WTC11 (cell line): ENCODE measurements at regions not wholly inside any gene's neighbourhood (a gene's known extent, or its start where the extent isn't known, plus 50 kb on each side); places are given as distances from the start of the nearest gene placed in this dataset.

Source experiments
- ATAC-seq: fragments of 200-7000 bp; cut with Tn5 transposase; 2 replicates; pipeline ENCODE4 v1.10.0; 2021; ENCODE audit warnings: mild to moderate bottlenecking, moderate library complexity
- CTCF ChIA-PET: fragments of 300-600 bp; sonication (Branson Sonifier 250); formaldehyde crosslinking; loops from one replicate; lab custom pipeline; 2021; ENCODE audit warnings: antibody characterized with exemption; lab: Charles Lee
- POLR2A ChIA-PET: fragments of 350-600 bp; sonication (Branson Sonifier 250); formaldehyde crosslinking; loops from one replicate; lab custom pipeline; 2021; ENCODE audit warnings: antibody characterized with exemption; lab: Charles Lee
- DNase-seq: peaks from one replicate; pipeline ENCODE4 v3.0.0; 2021; ENCODE audit warnings: low spot score
- H3K27ac Mint-ChIP-seq: 2 replicates; pipeline ENCODE4 v1.8.0; 2021; ENCODE audit warnings: mixed read lengths
- H3K27me3 Mint-ChIP-seq: 2 replicates; pipeline ENCODE4 v1.8.0; 2021; ENCODE audit warnings: low read depth, mild to moderate bottlenecking, moderate library complexity, mixed read lengths
- H3K36me3 Mint-ChIP-seq: 2 replicates; pipeline ENCODE4 v1.8.0; 2021; ENCODE audit warnings: mixed read lengths
- H3K4me1 Mint-ChIP-seq: 2 replicates; pipeline ENCODE4 v1.8.0; 2022; ENCODE audit warnings: mixed read lengths
- H3K4me3 Mint-ChIP-seq: 2 replicates; pipeline ENCODE4 v1.8.0; 2021; ENCODE audit warnings: mild to moderate bottlenecking, moderate library complexity, mixed read lengths
- H3K9me3 Mint-ChIP-seq: 2 replicates; pipeline ENCODE4 v1.8.0; 2021; ENCODE audit warnings: mixed read lengths
- CDX4 ChIP-seq: fragments of 250-450 bp; sonication (Bioruptor Pico); IDR thresholded peaks from 2 replicates; pipeline ENCODE4 v1.9.0; 2021; ENCODE audit warnings: moderate library complexity, mild to moderate bottlenecking, inconsistent platforms, borderline replicate concordance
- CREB1 ChIP-seq: sonication (generic); formaldehyde crosslinking; IDR thresholded peaks from 2 replicates; pipeline ENCODE4 v1.8.0; 2023; ENCODE audit warnings: mild to moderate bottlenecking, missing genetic modification reagents
- E2F5 ChIP-seq: sonication (generic); formaldehyde crosslinking; IDR thresholded peaks from 2 replicates; pipeline ENCODE4 v1.8.1; 2022; ENCODE audit warnings: mild to moderate bottlenecking, moderate library complexity, missing genetic modification reagents
- FOXP4 ChIP-seq: sonication (generic); formaldehyde crosslinking; IDR thresholded peaks from 2 replicates; pipeline ENCODE4 v1.8.0; 2022; ENCODE audit warnings: mild to moderate bottlenecking, missing genetic modification reagents
- GABPB1 ChIP-seq: sonication (generic); formaldehyde crosslinking; IDR thresholded peaks from 2 replicates; pipeline ENCODE4 v1.8.1; 2023; ENCODE audit warnings: mild to moderate bottlenecking, missing genetic modification reagents
- GRHL2 ChIP-seq: fragments of 250-450 bp; sonication (Bioruptor Pico); IDR thresholded peaks from 2 replicates; pipeline ENCODE4 v1.8.0; 2022; ENCODE audit warnings: mild to moderate bottlenecking, moderate library complexity; ENCODE audit not compliant: insufficient replicate concordance, severe bottlenecking
- JUN ChIP-seq: sonication (generic); formaldehyde crosslinking; IDR thresholded peaks from 2 replicates; pipeline ENCODE4 v1.8.0; 2023; ENCODE audit warnings: mild to moderate bottlenecking, missing genetic modification reagents
- MAX ChIP-seq: sonication (generic); formaldehyde crosslinking; IDR thresholded peaks from 2 replicates; pipeline ENCODE4 v1.8.0; 2022; ENCODE audit warnings: mild to moderate bottlenecking, missing genetic modification reagents
- NFATC4 ChIP-seq: fragments of 250-450 bp; sonication (Bioruptor Pico); IDR thresholded peaks from 2 replicates; pipeline ENCODE4 v1.9.0; 2021; ENCODE audit warnings: mild to moderate bottlenecking
- NFE2L1 ChIP-seq: sonication (generic); formaldehyde crosslinking; IDR thresholded peaks from 2 replicates; pipeline ENCODE4 v1.8.1; 2023; ENCODE audit warnings: missing genetic modification reagents
- NFYB ChIP-seq: sonication (generic); formaldehyde crosslinking; conservative IDR thresholded peaks from 2 replicates; pipeline ENCODE4 v1.8.0; 2022; ENCODE audit warnings: low read depth, missing genetic modification reagents
- PRRX2 ChIP-seq: fragments of 250-450 bp; sonication (Bioruptor Pico); IDR thresholded peaks from 2 replicates; pipeline ENCODE4 v1.8.0; 2021; ENCODE audit warnings: mild to moderate bottlenecking
- RELA ChIP-seq: sonication (generic); formaldehyde crosslinking; IDR thresholded peaks from 2 replicates; pipeline ENCODE4 v1.8.1; 2022; ENCODE audit warnings: missing genetic modification reagents, mild to moderate bottlenecking, borderline replicate concordance
- SP1 ChIP-seq: sonication (generic); formaldehyde crosslinking; conservative IDR thresholded peaks from 2 replicates; pipeline ENCODE4 v1.8.1; 2022; ENCODE audit warnings: missing genetic modification reagents
- TEAD4 ChIP-seq: sonication (generic); formaldehyde crosslinking; IDR thresholded peaks from 2 replicates; pipeline ENCODE4 v1.8.0; 2022; ENCODE audit warnings: mild to moderate bottlenecking, missing genetic modification reagents
- USF1 ChIP-seq: sonication (generic); formaldehyde crosslinking; IDR thresholded peaks from 2 replicates; pipeline ENCODE4 v1.8.0; 2022; ENCODE audit warnings: mild to moderate bottlenecking, missing genetic modification reagents
- ZNF416 ChIP-seq: fragments of 250-450 bp; sonication (Bioruptor Pico); IDR thresholded peaks from 2 replicates; pipeline ENCODE4 v1.9.0; 2021; ENCODE audit warnings: mild to moderate bottlenecking, inconsistent platforms
- ZNF671 ChIP-seq: fragments of 250-450 bp; sonication (Bioruptor Pico); IDR thresholded peaks from 2 replicates; pipeline ENCODE4 v1.8.0; 2021; ENCODE audit warnings: mild to moderate bottlenecking
- TF ChIP-seq, protein P1 (sequence below): sonication (generic); formaldehyde crosslinking; IDR thresholded peaks from 2 replicates; pipeline ENCODE4 v1.8.0; 2022; ENCODE audit warnings: missing genetic modification reagents
- TF ChIP-seq, protein P2 (sequence below): sonication (generic); formaldehyde crosslinking; IDR thresholded peaks from 2 replicates; pipeline ENCODE4 v1.8.0; 2023; ENCODE audit warnings: missing genetic modification reagents, mild to moderate bottlenecking, borderline replicate concordance
- TF ChIP-seq, protein P3 (sequence below): sonication (generic); formaldehyde crosslinking; IDR thresholded peaks from 2 replicates; pipeline ENCODE4 v1.8.1; 2023; ENCODE audit warnings: mild to moderate bottlenecking, missing genetic modification reagents, moderate library complexity

DNA sequence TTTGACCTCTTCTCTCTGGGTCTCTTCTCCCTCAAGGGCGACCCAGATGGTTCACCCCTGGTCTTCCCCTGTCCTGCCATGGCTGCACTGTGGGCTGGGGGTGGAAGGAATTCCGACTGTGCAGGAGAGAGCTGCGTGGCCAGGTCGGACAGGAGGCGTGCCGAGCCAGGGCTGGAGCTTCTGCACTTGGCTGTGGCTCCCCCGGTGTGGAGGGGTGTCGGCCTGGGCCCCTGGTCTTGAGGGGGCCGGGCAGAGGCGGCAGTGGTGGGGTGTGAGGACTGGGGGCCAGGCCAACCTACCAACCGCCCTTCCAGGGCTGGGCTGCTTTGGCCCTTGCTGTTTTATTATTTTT, 74.9 kb upstream of the SHH start:
- ChIA-PET CTCF (interaction anchor here (0.5 kb wide), 1 partner anchor 60 kb away, joined by 3 read pairs; no protein-coding TSS in a partner anchor), POLR2A (no interaction called here)
- ATAC-seq (no peak), DNase-seq (no peak)
- Mint-ChIP-seq H3K4me1 (0 out of 2 replicates have a peak, but pooled peaks cover 4% of the 10 kb centered on the region), H3K27ac (no peak overlapping the region), H3K27me3 (no peaks in the 10 kb centered on the region; the same call in none of the 2 replicates), H3K36me3 (peaks cover 21% of the 10 kb centered on the region), H3K9me3 (peaks cover 23% of the 10 kb centered on the region), H3K4me3 (no peak overlapping the region)
- TF ChIP-seq JUN (CRISPR knock-in tag) (no peak), SP1 (no peak), RELA (no peak), TEAD4 (CRISPR knock-in tag) (no peak), E2F5 (no peak), PRRX2 (no peak), ZNF416 (CRISPR knock-in tag) (no peak), FOXP4 (no peak), NFE2L1 (CRISPR knock-in tag) (no peak), CREB1 (CRISPR knock-in tag) (no peak), ZNF671 (CRISPR knock-in tag) (no peak)
- TF ChIP-seq, protein P1, sequence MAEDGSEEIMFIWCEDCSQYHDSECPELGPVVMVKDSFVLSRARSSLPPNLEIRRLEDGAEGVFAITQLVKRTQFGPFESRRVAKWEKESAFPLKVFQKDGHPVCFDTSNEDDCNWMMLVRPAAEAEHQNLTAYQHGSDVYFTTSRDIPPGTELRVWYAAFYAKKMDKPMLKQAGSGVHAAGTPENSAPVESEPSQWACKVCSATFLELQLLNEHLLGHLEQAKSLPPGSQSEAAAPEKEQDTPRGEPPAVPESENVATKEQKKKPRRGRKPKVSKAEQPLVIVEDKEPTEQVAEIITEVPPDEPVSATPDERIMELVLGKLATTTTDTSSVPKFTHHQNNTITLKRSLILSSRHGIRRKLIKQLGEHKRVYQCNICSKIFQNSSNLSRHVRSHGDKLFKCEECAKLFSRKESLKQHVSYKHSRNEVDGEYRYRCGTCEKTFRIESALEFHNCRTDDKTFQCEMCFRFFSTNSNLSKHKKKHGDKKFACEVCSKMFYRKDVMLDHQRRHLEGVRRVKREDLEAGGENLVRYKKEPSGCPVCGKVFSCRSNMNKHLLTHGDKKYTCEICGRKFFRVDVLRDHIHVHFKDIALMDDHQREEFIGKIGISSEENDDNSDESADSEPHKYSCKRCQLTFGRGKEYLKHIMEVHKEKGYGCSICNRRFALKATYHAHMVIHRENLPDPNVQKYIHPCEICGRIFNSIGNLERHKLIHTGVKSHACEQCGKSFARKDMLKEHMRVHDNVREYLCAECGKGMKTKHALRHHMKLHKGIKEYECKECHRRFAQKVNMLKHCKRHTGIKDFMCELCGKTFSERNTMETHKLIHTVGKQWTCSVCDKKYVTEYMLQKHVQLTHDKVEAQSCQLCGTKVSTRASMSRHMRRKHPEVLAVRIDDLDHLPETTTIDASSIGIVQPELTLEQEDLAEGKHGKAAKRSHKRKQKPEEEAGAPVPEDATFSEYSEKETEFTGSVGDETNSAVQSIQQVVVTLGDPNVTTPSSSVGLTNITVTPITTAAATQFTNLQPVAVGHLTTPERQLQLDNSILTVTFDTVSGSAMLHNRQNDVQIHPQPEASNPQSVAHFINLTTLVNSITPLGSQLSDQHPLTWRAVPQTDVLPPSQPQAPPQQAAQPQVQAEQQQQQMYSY: no peak
- TF ChIP-seq, protein P2, sequence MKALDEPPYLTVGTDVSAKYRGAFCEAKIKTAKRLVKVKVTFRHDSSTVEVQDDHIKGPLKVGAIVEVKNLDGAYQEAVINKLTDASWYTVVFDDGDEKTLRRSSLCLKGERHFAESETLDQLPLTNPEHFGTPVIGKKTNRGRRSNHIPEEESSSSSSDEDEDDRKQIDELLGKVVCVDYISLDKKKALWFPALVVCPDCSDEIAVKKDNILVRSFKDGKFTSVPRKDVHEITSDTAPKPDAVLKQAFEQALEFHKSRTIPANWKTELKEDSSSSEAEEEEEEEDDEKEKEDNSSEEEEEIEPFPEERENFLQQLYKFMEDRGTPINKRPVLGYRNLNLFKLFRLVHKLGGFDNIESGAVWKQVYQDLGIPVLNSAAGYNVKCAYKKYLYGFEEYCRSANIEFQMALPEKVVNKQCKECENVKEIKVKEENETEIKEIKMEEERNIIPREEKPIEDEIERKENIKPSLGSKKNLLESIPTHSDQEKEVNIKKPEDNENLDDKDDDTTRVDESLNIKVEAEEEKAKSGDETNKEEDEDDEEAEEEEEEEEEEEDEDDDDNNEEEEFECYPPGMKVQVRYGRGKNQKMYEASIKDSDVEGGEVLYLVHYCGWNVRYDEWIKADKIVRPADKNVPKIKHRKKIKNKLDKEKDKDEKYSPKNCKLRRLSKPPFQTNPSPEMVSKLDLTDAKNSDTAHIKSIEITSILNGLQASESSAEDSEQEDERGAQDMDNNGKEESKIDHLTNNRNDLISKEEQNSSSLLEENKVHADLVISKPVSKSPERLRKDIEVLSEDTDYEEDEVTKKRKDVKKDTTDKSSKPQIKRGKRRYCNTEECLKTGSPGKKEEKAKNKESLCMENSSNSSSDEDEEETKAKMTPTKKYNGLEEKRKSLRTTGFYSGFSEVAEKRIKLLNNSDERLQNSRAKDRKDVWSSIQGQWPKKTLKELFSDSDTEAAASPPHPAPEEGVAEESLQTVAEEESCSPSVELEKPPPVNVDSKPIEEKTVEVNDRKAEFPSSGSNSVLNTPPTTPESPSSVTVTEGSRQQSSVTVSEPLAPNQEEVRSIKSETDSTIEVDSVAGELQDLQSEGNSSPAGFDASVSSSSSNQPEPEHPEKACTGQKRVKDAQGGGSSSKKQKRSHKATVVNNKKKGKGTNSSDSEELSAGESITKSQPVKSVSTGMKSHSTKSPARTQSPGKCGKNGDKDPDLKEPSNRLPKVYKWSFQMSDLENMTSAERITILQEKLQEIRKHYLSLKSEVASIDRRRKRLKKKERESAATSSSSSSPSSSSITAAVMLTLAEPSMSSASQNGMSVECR: no peak

DNA sequence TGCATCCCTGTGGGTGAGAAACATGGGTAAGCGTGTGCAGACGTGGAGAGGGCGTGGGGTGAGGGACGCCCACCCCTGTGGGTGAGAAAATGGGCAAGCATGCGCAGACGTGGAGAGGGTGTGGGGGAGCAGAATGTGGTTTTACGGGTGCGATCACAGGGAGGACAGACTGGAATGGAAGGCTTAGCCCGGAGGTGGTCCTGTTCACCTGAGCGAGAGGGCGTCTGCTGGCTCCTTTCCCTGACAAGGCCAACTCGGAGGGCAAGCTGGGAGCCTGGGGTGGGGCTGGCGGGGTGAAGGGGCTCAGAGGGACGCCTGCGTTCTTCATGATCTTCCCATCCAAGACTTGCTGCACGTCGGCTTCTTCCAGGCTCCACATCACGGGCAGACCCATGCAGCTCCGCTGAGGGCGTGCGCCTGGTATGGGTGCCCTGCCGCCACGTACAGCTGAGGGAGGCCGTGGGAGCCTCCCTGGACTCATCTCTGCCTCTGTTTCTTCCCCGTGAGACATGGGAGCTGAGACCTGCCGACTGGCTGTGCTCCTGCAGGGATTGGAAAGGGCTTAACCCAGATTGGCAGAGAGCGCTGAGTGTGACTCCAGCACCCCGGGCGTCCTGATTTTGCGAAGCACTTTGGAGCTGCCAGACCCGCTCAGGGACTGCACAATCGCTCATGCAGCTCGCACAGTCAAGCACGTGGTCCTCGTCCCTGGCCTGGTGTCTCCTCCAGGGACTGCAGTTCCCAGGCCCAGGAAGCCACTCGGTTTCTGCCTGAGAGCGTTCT, 74.3 kb upstream of the SHH start:
- 0 out of 2 replicates have a peak, but pooled peaks cover 4% of the 10 kb centered on the region for H3K4me1 Mint-ChIP-seq
- peaks cover 21% of the 10 kb centered on the region for H3K36me3 Mint-ChIP-seq
- H3K27ac Mint-ChIP-seq: no peak overlapping the region
- H3K27me3 Mint-ChIP-seq: no peaks in the 10 kb centered on the region; the same call in none of the 2 replicates
- peaks cover 23% of the 10 kb centered on the region for H3K9me3 Mint-ChIP-seq
- POLR2A ChIA-PET: no interaction called here
- H3K4me3 Mint-ChIP-seq: no peak overlapping the region
- ATAC-seq (no peak), DNase-seq (no peak)
- CTCF ChIA-PET: no interaction called here
- TF ChIP-seq GRHL2 (CRISPR knock-in tag): no peak
- no peak for TF ChIP-seq NFATC4 (CRISPR knock-in tag)
- TF ChIP-seq, protein P3, sequence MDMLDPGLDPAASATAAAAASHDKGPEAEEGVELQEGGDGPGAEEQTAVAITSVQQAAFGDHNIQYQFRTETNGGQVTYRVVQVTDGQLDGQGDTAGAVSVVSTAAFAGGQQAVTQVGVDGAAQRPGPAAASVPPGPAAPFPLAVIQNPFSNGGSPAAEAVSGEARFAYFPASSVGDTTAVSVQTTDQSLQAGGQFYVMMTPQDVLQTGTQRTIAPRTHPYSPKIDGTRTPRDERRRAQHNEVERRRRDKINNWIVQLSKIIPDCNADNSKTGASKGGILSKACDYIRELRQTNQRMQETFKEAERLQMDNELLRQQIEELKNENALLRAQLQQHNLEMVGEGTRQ (CRISPR knock-in tag): no peak
- no peak for TF ChIP-seq NFYB (CRISPR knock-in tag)
- no peak for TF ChIP-seq PRRX2
- TF ChIP-seq GABPB1 (CRISPR knock-in tag): no peak
- no peak for TF ChIP-seq USF1 (CRISPR knock-in tag)
- TF ChIP-seq JUN (CRISPR knock-in tag): no peak
- no peak for TF ChIP-seq CDX4 (CRISPR knock-in tag)
- TF ChIP-seq MAX (CRISPR knock-in tag): no peak
